ENCODE measurements at regions not wholly inside any gene's neighbourhood (a gene's known extent, or its start where the extent isn't known, plus 50 kb on each side); places are given as distances from the start of the nearest gene placed in this dataset.
A peak's percentile ranks its signal among the peaks of the same experiment; 100 is the strongest.

GRCh38 chr20:11231742-11232648 is 558.2 kb upstream of the JAG1 start:
- TF ChIP-seq, protein P1, sequence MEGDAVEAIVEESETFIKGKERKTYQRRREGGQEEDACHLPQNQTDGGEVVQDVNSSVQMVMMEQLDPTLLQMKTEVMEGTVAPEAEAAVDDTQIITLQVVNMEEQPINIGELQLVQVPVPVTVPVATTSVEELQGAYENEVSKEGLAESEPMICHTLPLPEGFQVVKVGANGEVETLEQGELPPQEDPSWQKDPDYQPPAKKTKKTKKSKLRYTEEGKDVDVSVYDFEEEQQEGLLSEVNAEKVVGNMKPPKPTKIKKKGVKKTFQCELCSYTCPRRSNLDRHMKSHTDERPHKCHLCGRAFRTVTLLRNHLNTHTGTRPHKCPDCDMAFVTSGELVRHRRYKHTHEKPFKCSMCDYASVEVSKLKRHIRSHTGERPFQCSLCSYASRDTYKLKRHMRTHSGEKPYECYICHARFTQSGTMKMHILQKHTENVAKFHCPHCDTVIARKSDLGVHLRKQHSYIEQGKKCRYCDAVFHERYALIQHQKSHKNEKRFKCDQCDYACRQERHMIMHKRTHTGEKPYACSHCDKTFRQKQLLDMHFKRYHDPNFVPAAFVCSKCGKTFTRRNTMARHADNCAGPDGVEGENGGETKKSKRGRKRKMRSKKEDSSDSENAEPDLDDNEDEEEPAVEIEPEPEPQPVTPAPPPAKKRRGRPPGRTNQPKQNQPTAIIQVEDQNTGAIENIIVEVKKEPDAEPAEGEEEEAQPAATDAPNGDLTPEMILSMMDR (IDR thresholded peaks at IDR 0.05; ENCODE audit: insufficient read depth, low read depth, low read length, missing control alignments), result no peak
- DNase-seq (ENCODE audit: low read depth), result peak; percentile 31
- no peak overlapping the region for H3K4me3 ChIP-seq (ENCODE audit: low read depth, low read length)

DNA sequence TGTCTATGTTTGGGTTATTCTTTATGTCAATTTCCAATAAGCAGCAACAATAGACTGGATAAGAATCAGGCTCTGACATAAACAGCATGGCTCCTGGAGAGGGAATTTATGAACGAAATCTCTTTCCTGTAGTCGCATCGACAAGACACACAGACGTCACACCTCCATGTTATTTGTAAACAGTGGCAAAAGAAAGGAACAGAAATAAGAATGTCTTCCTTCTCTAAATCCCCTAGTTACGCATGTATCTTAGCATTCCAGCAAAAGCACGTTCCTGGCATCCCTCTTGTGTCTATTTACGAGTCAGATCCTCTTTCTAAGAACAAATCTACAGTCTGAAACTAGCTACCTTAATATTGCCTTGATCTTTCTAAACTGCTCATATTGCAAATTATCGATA is 559.1 kb upstream of the JAG1 start:
- TF ChIP-seq, protein P1 (IDR thresholded peaks at IDR 0.05; ENCODE audit: insufficient read depth, low read depth, low read length, missing control alignments), result no peak
- no peak for DNase-seq (ENCODE audit: low read depth)
- no peak overlapping the region for H3K4me3 ChIP-seq (ENCODE audit: low read depth, low read length)

DNA sequence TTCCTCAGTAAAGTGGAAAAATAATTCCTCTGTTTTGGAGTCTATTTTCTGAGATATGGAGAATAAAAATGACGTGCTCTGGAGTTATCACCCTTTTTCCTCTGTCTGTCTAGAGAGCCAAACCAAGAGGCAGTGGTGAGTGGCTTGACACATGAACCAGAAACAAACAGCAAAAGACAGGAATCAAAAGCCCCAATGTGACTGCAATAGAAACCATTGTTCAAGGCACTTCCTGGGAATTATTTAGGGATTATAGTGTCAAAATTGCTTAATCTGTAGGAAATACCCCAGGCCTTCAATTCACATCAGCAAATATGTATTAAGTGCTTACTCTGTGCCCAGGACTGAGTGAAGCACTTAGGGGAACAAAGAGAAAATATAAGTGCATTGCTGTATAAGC is 560.4 kb upstream of the JAG1 start:
- no peak for DNase-seq (ENCODE audit: low read depth)
- TF ChIP-seq, protein P1 (IDR thresholded peaks at IDR 0.05; ENCODE audit: insufficient read depth, low read depth, low read length, missing control alignments), result no peak
- H3K4me3 ChIP-seq (ENCODE audit: low read depth, low read length), result no peak overlapping the region

- TF ChIP-seq, protein P1 (IDR thresholded peaks at IDR 0.05; ENCODE audit: insufficient read depth, low read depth, low read length, missing control alignments), result no peak
- H3K4me3 ChIP-seq (ENCODE audit: low read depth, low read length), result no peak overlapping the region
- peak; percentile 29 for DNase-seq (ENCODE audit: low read depth)
Observed at GRCh38 chr20:11234608-11235007, 560.8 kb upstream of the JAG1 start.

DNA sequence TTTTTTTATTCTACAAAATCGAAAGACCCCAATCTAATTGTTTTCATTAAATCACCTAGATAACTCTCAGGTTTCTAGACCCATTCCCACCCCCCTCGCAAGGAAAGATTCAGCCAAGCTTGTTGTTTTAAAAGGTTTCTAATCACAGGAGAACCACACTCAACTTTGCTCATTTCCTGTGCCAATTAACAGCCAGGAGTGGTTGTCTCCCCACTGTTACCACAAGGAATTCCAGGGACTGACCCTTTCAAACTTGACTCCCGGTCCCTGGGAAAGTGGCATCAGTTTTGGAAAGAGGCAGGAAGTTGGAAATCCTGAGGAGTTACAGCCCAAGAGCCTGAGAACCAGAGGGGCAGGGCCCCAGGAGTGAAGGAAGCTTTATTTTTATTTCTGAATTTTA is 561.3 kb upstream of the JAG1 start:
- TF ChIP-seq, protein P1 (IDR thresholded peaks at IDR 0.05; ENCODE audit: insufficient read depth, low read depth, low read length, missing control alignments), result no peak
- no peak for DNase-seq (ENCODE audit: low read depth)
- no peak overlapping the region for H3K4me3 ChIP-seq (ENCODE audit: low read depth, low read length)

DNA sequence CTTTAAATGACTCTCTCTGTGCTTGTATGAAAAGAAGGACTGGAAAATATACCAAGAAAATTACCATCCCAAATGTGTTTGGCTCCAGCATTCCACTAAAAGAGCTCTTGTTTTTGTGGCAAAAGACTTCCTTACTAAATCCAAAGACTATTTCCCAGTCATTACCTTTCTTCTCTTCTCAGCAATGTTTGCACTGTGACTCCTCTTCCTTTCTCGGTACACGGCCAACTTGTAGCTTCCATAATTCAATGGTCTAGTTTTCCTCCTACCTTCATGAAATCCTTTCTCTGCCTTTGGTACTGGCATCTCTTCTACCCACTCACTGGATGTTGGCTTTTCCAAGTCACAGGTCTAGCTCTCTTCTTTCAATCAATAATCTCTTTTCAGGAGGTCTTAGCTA is 568.5 kb upstream of the JAG1 start:
- no peak overlapping the region for H3K4me3 ChIP-seq (ENCODE audit: low read depth, low read length)
- TF ChIP-seq, protein P1 (IDR thresholded peaks at IDR 0.05; ENCODE audit: insufficient read depth, low read depth, low read length, missing control alignments), result no peak
- DNase-seq (ENCODE audit: low read depth), result no peak

DNA sequence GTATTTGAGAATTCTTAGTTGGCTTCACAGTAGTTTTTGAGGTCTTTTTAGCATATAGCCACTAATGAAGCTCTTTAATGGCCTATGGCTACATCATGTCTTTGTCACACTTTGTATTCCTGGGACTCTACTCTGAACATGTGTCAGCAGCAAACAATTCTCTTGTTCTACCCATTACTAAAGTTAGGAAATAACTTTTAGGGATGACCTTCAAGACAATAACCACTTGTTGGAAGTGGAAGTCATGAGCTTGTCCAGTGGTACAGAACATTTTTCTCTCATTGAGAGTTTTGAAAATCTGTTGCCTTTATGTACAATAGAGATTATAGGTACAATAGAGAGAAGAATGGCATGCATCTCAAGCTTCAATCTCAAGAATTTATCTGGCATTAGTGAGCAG is 571.6 kb upstream of the JAG1 start:
- TF ChIP-seq, protein P1 (IDR thresholded peaks at IDR 0.05; ENCODE audit: insufficient read depth, low read depth, low read length, missing control alignments), result no peak
- DNase-seq (ENCODE audit: low read depth), result no peak
- no peak overlapping the region for H3K4me3 ChIP-seq (ENCODE audit: low read depth, low read length)
